IMR-90 (cell line): ENCODE measurements at regions not wholly inside any gene's neighbourhood (a gene's known extent, or its start where the extent isn't known, plus 50 kb on each side); places are given as distances from the start of the nearest gene placed in this dataset.

ENCODE experiments used
- ATAC-seq: fragments of 200-7000 bp; cut with Tn5 transposase; 2 replicates; pipeline ENCODE4 v1.9.1; 2020; ENCODE audit warnings: low read depth, mild to moderate bottlenecking, moderate library complexity
- BruUV-seq: library from RNA; stranded (reverse); fragments of 400-500 nt; replicated peaks from 2 replicates; lab custom pipeline; 2021; lab: Mats Ljungman, UMichigan
- CTCF ChIA-PET: fragments of 300-600 bp; formaldehyde crosslinking; extraction: SDS; loops from one replicate; lab custom pipeline; 2021; ENCODE audit warnings: antibody characterized with exemption; lab: Yijun Ruan, JAX
- POLR2A ChIA-PET: fragments of 300-600 bp; sonication (Branson Sonifier 250); formaldehyde crosslinking; loops from one replicate; lab custom pipeline; 2022; ENCODE audit warnings: antibody characterized with exemption; ENCODE audit not compliant: unreplicated experiment; lab: Charles Lee
- DNase-seq: peaks from one replicate; pipeline ENCODE4 v3.0.0; 2013
- H2AFZ ChIP-seq: replicated peaks from 2 replicates; pipeline ENCODE3; 2013; ENCODE audit warnings: low read length, mild to moderate bottlenecking; ENCODE audit not compliant: poor library complexity
- H2AK5ac ChIP-seq: 2 replicates; pipeline ENCODE4 v1.6.1; 2013; ENCODE audit warnings: low read depth, low read length, inconsistent platforms
- H2AK9ac ChIP-seq: replicated peaks from 2 replicates; pipeline ENCODE3; 2013; ENCODE audit warnings: mild to moderate bottlenecking, low read depth, low read length, moderate library complexity; ENCODE audit not compliant: poor library complexity
- H2BK120ac ChIP-seq: 2 replicates; pipeline ENCODE4 v1.6.1; 2013; ENCODE audit warnings: low read depth, low read length, inconsistent platforms
- H2BK15ac ChIP-seq: 3 replicates; pipeline ENCODE4 v1.6.1; 2013; ENCODE audit warnings: low read depth, low read length, inconsistent platforms
- H2BK20ac ChIP-seq: 2 replicates; pipeline ENCODE4 v1.6.1; 2013; ENCODE audit warnings: low read depth, mild to moderate bottlenecking, inconsistent platforms, low read length, moderate library complexity
- H2BK5ac ChIP-seq: 2 replicates; pipeline ENCODE4 v1.6.1; 2013; ENCODE audit warnings: mild to moderate bottlenecking, low read depth, low read length, inconsistent platforms; ENCODE audit not compliant: poor library complexity, severe bottlenecking
- H3K14ac ChIP-seq: replicated peaks from 2 replicates; pipeline ENCODE4 v1.6.1; 2013; ENCODE audit warnings: low read depth, low read length, inconsistent platforms
- H3K18ac ChIP-seq: 2 replicates; pipeline ENCODE4 v1.6.1; 2013; ENCODE audit warnings: low read depth, low read length, control low read depth
- H3K23ac ChIP-seq: 2 replicates; pipeline ENCODE4 v1.6.1; 2013; ENCODE audit warnings: low read depth, low read length, inconsistent platforms
- H3K27ac ChIP-seq: 2 replicates; pipeline ENCODE4 v1.5.1; 2013; ENCODE audit warnings: mild to moderate bottlenecking, control low read depth, low read length; ENCODE audit not compliant: insufficient read depth
- H3K27me3 ChIP-seq: 2 replicates; pipeline ENCODE4 v1.6.1; 2013; ENCODE audit warnings: low read length; ENCODE audit not compliant: control insufficient read depth, insufficient read depth
- H3K36me3 ChIP-seq: 2 replicates; pipeline ENCODE4 v1.6.1; 2013; ENCODE audit warnings: low read length, mixed read lengths; ENCODE audit not compliant: control insufficient read depth, insufficient read depth
- H3K4ac ChIP-seq: 2 replicates; pipeline ENCODE4 v1.6.1; 2013; ENCODE audit warnings: low read depth, low read length, inconsistent platforms
- H3K4me1 ChIP-seq: 2 replicates; pipeline ENCODE4 v1.6.1; 2013; ENCODE audit warnings: low read length, mixed read lengths; ENCODE audit not compliant: control insufficient read depth, insufficient read depth
- H3K4me2 ChIP-seq: 2 replicates; pipeline ENCODE4 v1.6.1; 2013; ENCODE audit warnings: low read depth, mild to moderate bottlenecking, control low read depth, low read length, moderate library complexity
- H3K4me3 ChIP-seq: 2 replicates; pipeline ENCODE4 v1.5.1; 2013; ENCODE audit warnings: low read depth, mild to moderate bottlenecking, control low read depth, low read length, moderate library complexity; ENCODE audit not compliant: insufficient read depth
- H3K56ac ChIP-seq: 2 replicates; pipeline ENCODE4 v1.6.1; 2013; ENCODE audit warnings: low read length, inconsistent platforms; ENCODE audit not compliant: insufficient read depth; ENCODE audit errors: extremely low read depth
- H3K79me1 ChIP-seq, 2 experiments: 2 replicates each; pipeline ENCODE4 v1.6.1; 2013; ENCODE audit warnings: low read length in 2 of 2, inconsistent platforms in 1 of 2, low read depth in 1 of 2
- H3K9ac ChIP-seq: 2 replicates; pipeline ENCODE4 v1.6.1; 2013; ENCODE audit warnings: low read depth, low read length, control low read depth
- H3K9me1 ChIP-seq: 2 replicates; pipeline ENCODE4 v1.6.1; 2013; ENCODE audit warnings: low read length, inconsistent platforms; ENCODE audit not compliant: insufficient read depth
- H3K9me3 ChIP-seq: 2 replicates; pipeline ENCODE4 v1.6.1; 2013; ENCODE audit warnings: low read length; ENCODE audit not compliant: control insufficient read depth, insufficient read depth
- H4K20me1 ChIP-seq: 2 replicates; pipeline ENCODE4 v1.6.1; 2013; ENCODE audit warnings: low read length, inconsistent platforms; ENCODE audit not compliant: insufficient read depth
- H4K5ac ChIP-seq: 2 replicates; pipeline ENCODE4 v1.6.1; 2013; ENCODE audit warnings: mild to moderate bottlenecking, low read depth, low read length, control low read depth
- H4K8ac ChIP-seq, 2 experiments: 2 replicates each; pipeline ENCODE4 v1.6.1; 2013; ENCODE audit warnings: low read depth in 2 of 2, low read length in 2 of 2, control low read depth in 1 of 2, inconsistent platforms in 1 of 2
- H4K91ac ChIP-seq: 2 replicates; pipeline ENCODE4 v1.6.1; 2013; ENCODE audit warnings: low read depth, low read length, inconsistent platforms; ENCODE audit not compliant: insufficient read depth
- BHLHE40 ChIP-seq: fragments of 150-350 bp; IDR thresholded peaks from 2 replicates; pipeline ENCODE4 v1.6.1; 2016; ENCODE audit warnings: mild to moderate bottlenecking, low read depth, low read length
- CEBPB ChIP-seq: IDR thresholded peaks from 2 replicates; pipeline ENCODE4 v1.6.1; 2012; ENCODE audit warnings: low read depth, low read length, improper control_type of control experiment
- CHD1 ChIP-seq: IDR thresholded peaks from 2 replicates; pipeline ENCODE4 v1.6.1; 2012; ENCODE audit warnings: low read depth, low read length, improper control_type of control experiment
- CTCF ChIP-seq: conservative IDR thresholded peaks from 2 replicates; pipeline ENCODE4 v1.5.1; 2012; ENCODE audit warnings: mild to moderate bottlenecking, low read depth, low read length, improper control_type of control experiment
- ELK1 ChIP-seq: fragments of 150-350 bp; IDR thresholded peaks from 2 replicates; pipeline ENCODE4 v1.6.1; 2016; ENCODE audit warnings: low read depth, mild to moderate bottlenecking, low read length, moderate library complexity, borderline replicate concordance
- FOS ChIP-seq: fragments of 150-350 bp; IDR thresholded peaks from 2 replicates; pipeline ENCODE4 v1.6.1; 2016; ENCODE audit warnings: low read depth, low read length
- MAFK ChIP-seq: IDR thresholded peaks from 2 replicates; pipeline ENCODE4 v1.6.1; 2012; ENCODE audit warnings: low read depth, low read length, improper control_type of control experiment
- MAZ ChIP-seq: IDR thresholded peaks from 2 replicates; pipeline ENCODE4 v1.6.1; 2012; ENCODE audit warnings: low read depth, mild to moderate bottlenecking, low read length, improper control_type of control experiment, moderate library complexity, borderline replicate concordance
- MXI1 ChIP-seq: IDR thresholded peaks from 2 replicates; pipeline ENCODE4 v1.6.1; 2012; ENCODE audit warnings: low read depth, mild to moderate bottlenecking, low read length, moderate library complexity, borderline replicate concordance
- NFE2L2 ChIP-seq: fragments of 150-350 bp; IDR thresholded peaks from 2 replicates; pipeline ENCODE4 v1.6.1; 2016; ENCODE audit warnings: low read depth, mild to moderate bottlenecking, low read length
- POLR2A ChIP-seq: IDR thresholded peaks from 2 replicates; pipeline ENCODE4 v1.6.1; 2012; ENCODE audit warnings: mild to moderate bottlenecking, low read depth, low read length
- RAD21 ChIP-seq: IDR thresholded peaks from 2 replicates; pipeline ENCODE4 v1.6.1; 2012; ENCODE audit warnings: low read length, improper control_type of control experiment
- RCOR1 ChIP-seq: IDR thresholded peaks from 2 replicates; pipeline ENCODE4 v1.6.1; 2012; ENCODE audit warnings: mild to moderate bottlenecking, low read length, improper control_type of control experiment; ENCODE audit not compliant: insufficient replicate concordance
- RFX5 ChIP-seq: IDR thresholded peaks from 2 replicates; pipeline ENCODE4 v1.8.0; 2012; ENCODE audit warnings: low read depth, mild to moderate bottlenecking, low read length, moderate library complexity
- SMC3 ChIP-seq: fragments of 150-350 bp; IDR thresholded peaks from 2 replicates; pipeline ENCODE4 v1.6.1; 2016; ENCODE audit warnings: low read depth, mild to moderate bottlenecking, antibody characterized with exemption, low read length, moderate library complexity
- USF2 ChIP-seq: fragments of 150-350 bp; IDR thresholded peaks from 2 replicates; pipeline ENCODE4 v1.6.1; 2017; ENCODE audit warnings: mild to moderate bottlenecking, antibody characterized with exemption, low read length, low read depth
- dilution Hi-C: fragments of 300-500 bp; cut with HindIII; formaldehyde crosslinking; loops from one replicate; pipeline ENCODE4 v1.14.3; 2018; ENCODE audit warnings: low sequenced_read_pairs; ENCODE audit not compliant: unreplicated experiment
- in situ Hi-C: fragments of 300-500 bp; cut with MboI; formaldehyde crosslinking; loops from 3 replicates; pipeline ENCODE4 v1.14.3; 2019; ENCODE audit warnings: low sequenced_read_pairs, inconsistent platforms, mixed read lengths
- intact Hi-C: fragments of 100-400 bp; cut with micrococcal nuclease; formaldehyde crosslinking; loops from 2 replicates; pipeline ENCODE4 v1.10.0; 2022

DNA sequence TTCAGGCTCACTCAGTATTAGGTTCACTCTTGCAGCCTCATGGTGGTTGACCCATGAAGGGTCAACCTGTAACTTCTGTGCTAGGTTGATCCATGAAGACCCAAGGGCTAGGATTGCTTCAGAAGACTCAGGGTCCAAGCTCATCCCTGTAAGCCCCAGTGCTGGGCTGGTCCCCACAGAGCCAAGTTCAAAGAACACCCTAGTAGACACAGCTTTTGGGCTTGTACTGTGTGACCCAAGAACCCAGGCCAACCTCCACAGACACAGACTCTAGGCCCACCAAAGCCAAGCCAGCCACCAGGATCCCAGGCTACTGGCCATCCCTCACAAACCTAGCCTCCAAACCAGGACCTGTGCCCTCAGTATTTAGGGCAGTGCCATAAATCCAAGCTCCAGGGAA, 1020.6 kb downstream of the SLC16A7 start:
- H4K91ac ChIP-seq: no peak overlapping the region
- no peak overlapping the region for H3K4me2 ChIP-seq
- no peak overlapping the region for H2AK5ac ChIP-seq
- dilution Hi-C loops (no loop called here), in situ Hi-C loops (no loop called here), intact Hi-C loops (no loop called here)
- no peaks in the 10 kb centered on the region for H3K36me3 ChIP-seq
- no peak overlapping the region for H4K8ac ChIP-seq
- H3K18ac ChIP-seq: no peak overlapping the region
- no peak overlapping the region for H3K4ac ChIP-seq
- BruUV-seq: no TSS peak
- ATAC-seq: no peak
- ChIA-PET POLR2A (no interaction called here), CTCF (no interaction called here)
- H3K27ac ChIP-seq: no peak overlapping the region
- H3K23ac ChIP-seq: no peak overlapping the region
- H3K4me3 ChIP-seq: no peak overlapping the region
- peaks cover 18% of the 10 kb centered on the region for H3K9me3 ChIP-seq
- DNase-seq: no peak
- H2AFZ ChIP-seq: no peak overlapping the region
- no peak overlapping the region for H2BK5ac ChIP-seq
- no peak overlapping the region for H2BK120ac ChIP-seq
- no peaks in the 10 kb centered on the region for H3K9me1 ChIP-seq
- no peak overlapping the region for H2BK15ac ChIP-seq
- H3K4me1 ChIP-seq: no peaks in the 10 kb centered on the region
- H3K9ac ChIP-seq: no peak overlapping the region
- no peaks in the 10 kb centered on the region for H3K79me1 ChIP-seq
- no peaks in the 10 kb centered on the region for H4K20me1 ChIP-seq
- no peaks in the 10 kb centered on the region for H3K27me3 ChIP-seq
- H2AK9ac ChIP-seq: no peak overlapping the region
- no peak overlapping the region for H3K14ac ChIP-seq
- H4K5ac ChIP-seq: no peak overlapping the region
- TF ChIP-seq MAZ (no peak), FOS (no peak), USF2 (no peak), ELK1 (no peak), CTCF (no peak), RFX5 (no peak), MAFK (no peak), BHLHE40 (no peak), POLR2A (no peak), MXI1 (no peak), CHD1 (no peak), RCOR1 (no peak), NFE2L2 (no peak), SMC3 (no peak), CEBPB (no peak), RAD21 (no peak)
- no peak overlapping the region for H3K56ac ChIP-seq
- H2BK20ac ChIP-seq: no peak overlapping the region
